ENCODE measurements at regions not wholly inside any gene's neighbourhood (a gene's known extent, or its start where the extent isn't known, plus 50 kb on each side); places are given as distances from the start of the nearest gene placed in this dataset.

DNA sequence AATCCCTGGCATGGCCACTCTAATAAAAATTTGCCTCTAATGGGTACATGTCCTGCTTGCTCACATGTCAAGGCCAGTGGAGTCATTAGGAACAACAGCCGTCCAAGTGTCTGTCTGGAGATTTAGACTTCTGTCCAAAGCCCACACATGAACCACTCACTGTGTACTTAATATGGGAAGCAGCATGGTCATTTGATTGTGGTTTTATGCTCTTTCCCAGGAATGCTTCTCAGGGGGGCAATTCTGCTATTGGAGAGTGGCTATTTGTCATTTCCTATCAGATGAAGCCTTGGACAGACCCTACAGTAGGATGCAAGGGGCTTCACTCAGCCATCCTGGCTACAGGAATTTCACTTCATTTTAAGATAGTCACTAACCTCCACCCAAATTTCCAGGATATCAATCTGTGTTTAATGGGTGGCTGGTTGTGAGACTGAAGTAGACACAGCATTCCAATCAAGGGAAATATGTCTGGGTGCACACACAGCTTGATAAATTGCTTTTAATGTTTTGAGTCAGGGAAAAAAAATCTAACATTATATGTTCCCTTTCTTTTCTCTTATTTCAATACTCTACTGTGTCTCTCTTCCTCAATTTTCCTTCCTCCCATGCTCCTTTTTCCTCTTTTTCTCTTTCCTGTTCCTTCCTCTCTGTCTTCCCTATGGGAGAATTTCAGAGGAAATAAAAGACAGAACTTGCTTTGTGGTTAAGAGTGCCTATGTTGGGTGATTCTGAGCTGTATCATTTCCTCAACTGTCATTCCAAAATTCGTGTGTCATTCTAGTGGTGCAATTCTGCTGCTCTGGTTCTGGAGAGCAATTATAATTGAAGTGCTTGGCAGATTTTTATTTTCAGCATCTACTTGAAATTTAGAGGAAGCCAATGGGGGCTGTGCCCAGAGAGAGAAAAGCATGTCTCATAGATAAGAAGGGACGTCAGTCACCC, 320.1 kb downstream of the OSR1 start:
- Histone ChIP-seq H3K27me3 (no peaks in the 10 kb centered on the region), H3K36me3 (no peaks in the 10 kb centered on the region), H3K9me3 (no peaks in the 10 kb centered on the region), H3K27ac (no peak overlapping the region), H3K4me1 (no peaks in the 10 kb centered on the region), H3K4me3 (no peak overlapping the region)
- 62 to 64% methylated on average over 2 to 3 of the region's 3 CpGs for WGBS, 2 donors (ENCODE audit: low coverage in 1 of 2)
- TF ChIP-seq POLR2A (IDR thresholded peaks at IDR 0.05) (no peak), EP300 (IDR thresholded peaks at IDR 0.05; ENCODE audit: low read depth) (no peak), POLR2AphosphoS5 (IDR thresholded peaks at IDR 0.05) (no peak)
- TF ChIP-seq, protein P1, sequence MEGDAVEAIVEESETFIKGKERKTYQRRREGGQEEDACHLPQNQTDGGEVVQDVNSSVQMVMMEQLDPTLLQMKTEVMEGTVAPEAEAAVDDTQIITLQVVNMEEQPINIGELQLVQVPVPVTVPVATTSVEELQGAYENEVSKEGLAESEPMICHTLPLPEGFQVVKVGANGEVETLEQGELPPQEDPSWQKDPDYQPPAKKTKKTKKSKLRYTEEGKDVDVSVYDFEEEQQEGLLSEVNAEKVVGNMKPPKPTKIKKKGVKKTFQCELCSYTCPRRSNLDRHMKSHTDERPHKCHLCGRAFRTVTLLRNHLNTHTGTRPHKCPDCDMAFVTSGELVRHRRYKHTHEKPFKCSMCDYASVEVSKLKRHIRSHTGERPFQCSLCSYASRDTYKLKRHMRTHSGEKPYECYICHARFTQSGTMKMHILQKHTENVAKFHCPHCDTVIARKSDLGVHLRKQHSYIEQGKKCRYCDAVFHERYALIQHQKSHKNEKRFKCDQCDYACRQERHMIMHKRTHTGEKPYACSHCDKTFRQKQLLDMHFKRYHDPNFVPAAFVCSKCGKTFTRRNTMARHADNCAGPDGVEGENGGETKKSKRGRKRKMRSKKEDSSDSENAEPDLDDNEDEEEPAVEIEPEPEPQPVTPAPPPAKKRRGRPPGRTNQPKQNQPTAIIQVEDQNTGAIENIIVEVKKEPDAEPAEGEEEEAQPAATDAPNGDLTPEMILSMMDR (IDR thresholded peaks at IDR 0.05) = no peak
- intact Hi-C loops (cut with DNase I; ENCODE audit: low total_unique reads) = no loop called here
- in situ Hi-C loops (cut with MboI; ENCODE audit: low pct_ligation_motif_present in 1 of 4, low pct_unique_long_range_greater_than_20kb in 1 of 4, low sequenced_read_pairs in 3 of 4) = no loop called here
- DNase-seq = no peak

DNA sequence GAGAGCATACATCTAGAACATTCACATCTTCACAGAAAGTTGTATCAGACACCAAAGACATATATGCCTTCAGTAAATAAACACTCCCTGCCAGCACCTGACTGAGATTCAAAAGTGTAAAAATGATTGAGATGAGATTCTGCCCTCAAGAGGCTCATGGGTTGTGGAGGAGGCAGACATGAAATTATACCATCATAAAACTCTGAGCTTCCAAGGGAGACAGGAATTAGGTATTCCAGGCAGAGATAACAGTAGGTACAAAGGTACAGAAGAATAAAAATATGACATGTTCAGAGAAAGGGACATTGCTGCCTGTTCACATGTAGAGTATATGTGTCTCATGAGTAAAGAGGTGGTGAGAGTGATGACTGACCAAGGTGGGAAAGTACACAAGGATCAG, 322.3 kb downstream of the OSR1 start:
- in situ Hi-C loops (cut with MboI; ENCODE audit: low pct_ligation_motif_present in 1 of 4, low pct_unique_long_range_greater_than_20kb in 1 of 4, low sequenced_read_pairs in 3 of 4) = no loop called here
- H3K27ac ChIP-seq = no peak overlapping the region
- no peaks in the 10 kb centered on the region for H3K4me1 ChIP-seq
- H3K36me3 ChIP-seq = no peaks in the 10 kb centered on the region
- TF ChIP-seq, protein P1 (IDR thresholded peaks at IDR 0.05) = no peak
- no peak for TF ChIP-seq POLR2A (IDR thresholded peaks at IDR 0.05)
- TF ChIP-seq EP300 (IDR thresholded peaks at IDR 0.05; ENCODE audit: low read depth) = no peak
- no peak for TF ChIP-seq POLR2AphosphoS5 (IDR thresholded peaks at IDR 0.05)
- no peak for DNase-seq
- H3K27me3 ChIP-seq = no peaks in the 10 kb centered on the region
- intact Hi-C loops (cut with DNase I; ENCODE audit: low total_unique reads) = no loop called here
- H3K9me3 ChIP-seq = no peaks in the 10 kb centered on the region
- no peak overlapping the region for H3K4me3 ChIP-seq

- intact Hi-C loops (cut with DNase I; ENCODE audit: low total_unique reads) = no loop called here
- Histone ChIP-seq H3K4me3 (no peak overlapping the region), H3K4me1 (no peaks in the 10 kb centered on the region), H3K36me3 (no peaks in the 10 kb centered on the region), H3K27me3 (no peaks in the 10 kb centered on the region), H3K27ac (peak overlapping the region in 1 of 4 donors; percentile 11), H3K9me3 (no peaks in the 10 kb centered on the region)
- in situ Hi-C loops (cut with MboI; ENCODE audit: low pct_ligation_motif_present in 1 of 4, low pct_unique_long_range_greater_than_20kb in 1 of 4, low sequenced_read_pairs in 3 of 4) = no loop called here
- TF ChIP-seq, protein P1 (IDR thresholded peaks at IDR 0.05) = no peak
- TF ChIP-seq POLR2AphosphoS5 (IDR thresholded peaks at IDR 0.05) = peak in 1 of 3 donors; percentile 20
- WGBS, 2 donors (ENCODE audit: low coverage in 1 of 2) = 60 to 76% methylated on average over 2 to 3 of the region's 3 CpGs
- no peak for DNase-seq
Observed at GRCh38 chr2:19035238-19035637, 323.2 kb downstream of the OSR1 start.

DNA sequence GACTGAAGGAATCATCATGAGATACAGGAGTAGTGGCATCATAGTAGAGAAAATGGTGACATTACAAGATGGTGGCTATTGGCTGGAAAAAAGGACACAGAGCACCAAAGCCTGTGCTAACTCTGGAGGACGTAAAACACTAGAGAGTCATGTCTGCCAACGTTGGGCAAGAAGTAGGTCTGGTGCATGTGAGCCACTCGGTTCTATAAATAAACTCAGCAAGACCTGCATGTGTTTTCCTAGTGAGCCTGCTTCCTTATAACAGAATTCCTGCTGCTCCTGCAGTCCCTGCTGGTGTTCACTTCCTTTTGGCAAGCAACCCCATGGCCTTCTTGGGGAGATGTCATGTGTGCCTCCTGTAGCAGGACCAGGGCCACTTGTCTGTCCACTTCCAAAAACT, 325.2 kb downstream of the OSR1 start:
- intact Hi-C loops (cut with DNase I; ENCODE audit: low total_unique reads) = no loop called here
- in situ Hi-C loops (cut with MboI; ENCODE audit: low pct_ligation_motif_present in 1 of 4, low pct_unique_long_range_greater_than_20kb in 1 of 4, low sequenced_read_pairs in 3 of 4) = no loop called here
- WGBS, 2 donors (ENCODE audit: low coverage in 1 of 2) = 47 to 86% methylated on average over 1 to 3 of the region's 3 CpGs
- TF ChIP-seq EP300 (IDR thresholded peaks at IDR 0.05; ENCODE audit: low read depth) = no peak
- TF ChIP-seq, protein P1 (IDR thresholded peaks at IDR 0.05) = no peak
- no peaks in the 10 kb centered on the region for H3K4me1 ChIP-seq
- H3K9me3 ChIP-seq = no peaks in the 10 kb centered on the region
- no peak overlapping the region for H3K4me3 ChIP-seq
- no peaks in the 10 kb centered on the region for H3K27me3 ChIP-seq
- DNase-seq = no peak
- no peaks in the 10 kb centered on the region for H3K36me3 ChIP-seq
- H3K27ac ChIP-seq = no peak overlapping the region
